Breast epithelium (tissue), 3 donors: ENCODE measurements at regions not wholly inside any gene's neighbourhood (a gene's known extent, or its start where the extent isn't known, plus 50 kb on each side); places are given as distances from the start of the nearest gene placed in this dataset.

Experiments
- POLR2AphosphoS5 ChIP-seq, 3 donors: sonication (generic); formaldehyde crosslinking; IDR thresholded peaks; one replicate each; pipeline ENCODE4 v1.6.1; 2017; ENCODE audit warnings: antibody characterized with exemption in 3 of 3
- TF ChIP-seq, protein P1 (sequence below), 3 donors: fragments of 450-650 bp; IDR thresholded peaks; one replicate each; pipeline ENCODE4 v1.5.1; 2016 to 2017; ENCODE audit warnings: antibody characterized with exemption in 3 of 3, mild to moderate bottlenecking in 3 of 3, moderate library complexity in 3 of 3

- TF ChIP-seq, protein P1, sequence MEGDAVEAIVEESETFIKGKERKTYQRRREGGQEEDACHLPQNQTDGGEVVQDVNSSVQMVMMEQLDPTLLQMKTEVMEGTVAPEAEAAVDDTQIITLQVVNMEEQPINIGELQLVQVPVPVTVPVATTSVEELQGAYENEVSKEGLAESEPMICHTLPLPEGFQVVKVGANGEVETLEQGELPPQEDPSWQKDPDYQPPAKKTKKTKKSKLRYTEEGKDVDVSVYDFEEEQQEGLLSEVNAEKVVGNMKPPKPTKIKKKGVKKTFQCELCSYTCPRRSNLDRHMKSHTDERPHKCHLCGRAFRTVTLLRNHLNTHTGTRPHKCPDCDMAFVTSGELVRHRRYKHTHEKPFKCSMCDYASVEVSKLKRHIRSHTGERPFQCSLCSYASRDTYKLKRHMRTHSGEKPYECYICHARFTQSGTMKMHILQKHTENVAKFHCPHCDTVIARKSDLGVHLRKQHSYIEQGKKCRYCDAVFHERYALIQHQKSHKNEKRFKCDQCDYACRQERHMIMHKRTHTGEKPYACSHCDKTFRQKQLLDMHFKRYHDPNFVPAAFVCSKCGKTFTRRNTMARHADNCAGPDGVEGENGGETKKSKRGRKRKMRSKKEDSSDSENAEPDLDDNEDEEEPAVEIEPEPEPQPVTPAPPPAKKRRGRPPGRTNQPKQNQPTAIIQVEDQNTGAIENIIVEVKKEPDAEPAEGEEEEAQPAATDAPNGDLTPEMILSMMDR (IDR thresholded peaks at IDR 0.05) = no peak
- no peak for TF ChIP-seq POLR2AphosphoS5 (IDR thresholded peaks at IDR 0.05)
Measured at GRCh38 chr16:73544826-73545225, 496.9 kb upstream of the ZFHX3 start.
